Choroid plexus epithelial cell (primary cell): ENCODE measurements at regions not wholly inside any gene's neighbourhood (a gene's known extent, or its start where the extent isn't known, plus 50 kb on each side); places are given as distances from the start of the nearest gene placed in this dataset.

ENCODE experiments used
- DNase-seq: peaks from one replicate; pipeline ENCODE4 v3.0.0-alpha.2; 2010; ENCODE audit warnings: low read depth
- H3K4me3 ChIP-seq: 2 replicates; pipeline ENCODE4 v1.5.1; 2011; ENCODE audit warnings: low read depth, mild to moderate bottlenecking, control low read depth, low read length, moderate library complexity
- TF ChIP-seq, protein P1 (sequence below): conservative IDR thresholded peaks from 2 replicates; pipeline ENCODE4 v1.5.1; 2011; ENCODE audit warnings: low read depth, mild to moderate bottlenecking, control low read depth, inconsistent platforms, low read length, moderate library complexity

DNA sequence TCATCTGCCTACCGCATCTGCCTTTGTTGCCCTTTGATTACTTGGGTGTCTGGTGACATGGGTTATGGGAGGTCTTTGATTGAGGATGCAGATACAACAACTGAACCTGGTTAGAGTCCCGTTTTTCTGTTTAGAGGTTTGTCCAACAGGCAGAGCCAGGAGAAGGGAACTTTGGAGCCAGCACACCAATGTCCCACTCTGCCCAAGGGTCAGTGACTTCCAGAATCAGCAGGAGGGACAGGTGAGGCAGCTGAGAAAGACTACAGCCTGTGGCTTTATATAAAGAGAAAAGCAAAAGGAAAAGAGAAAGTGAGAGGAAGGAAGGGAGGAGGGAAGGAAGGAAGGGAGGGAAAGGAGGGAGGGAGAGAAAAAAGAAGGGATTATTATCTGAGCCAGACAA, 101.5 kb upstream of the ZNF644 start:
- H3K4me3 ChIP-seq, result no peak overlapping the region
- TF ChIP-seq, protein P1, sequence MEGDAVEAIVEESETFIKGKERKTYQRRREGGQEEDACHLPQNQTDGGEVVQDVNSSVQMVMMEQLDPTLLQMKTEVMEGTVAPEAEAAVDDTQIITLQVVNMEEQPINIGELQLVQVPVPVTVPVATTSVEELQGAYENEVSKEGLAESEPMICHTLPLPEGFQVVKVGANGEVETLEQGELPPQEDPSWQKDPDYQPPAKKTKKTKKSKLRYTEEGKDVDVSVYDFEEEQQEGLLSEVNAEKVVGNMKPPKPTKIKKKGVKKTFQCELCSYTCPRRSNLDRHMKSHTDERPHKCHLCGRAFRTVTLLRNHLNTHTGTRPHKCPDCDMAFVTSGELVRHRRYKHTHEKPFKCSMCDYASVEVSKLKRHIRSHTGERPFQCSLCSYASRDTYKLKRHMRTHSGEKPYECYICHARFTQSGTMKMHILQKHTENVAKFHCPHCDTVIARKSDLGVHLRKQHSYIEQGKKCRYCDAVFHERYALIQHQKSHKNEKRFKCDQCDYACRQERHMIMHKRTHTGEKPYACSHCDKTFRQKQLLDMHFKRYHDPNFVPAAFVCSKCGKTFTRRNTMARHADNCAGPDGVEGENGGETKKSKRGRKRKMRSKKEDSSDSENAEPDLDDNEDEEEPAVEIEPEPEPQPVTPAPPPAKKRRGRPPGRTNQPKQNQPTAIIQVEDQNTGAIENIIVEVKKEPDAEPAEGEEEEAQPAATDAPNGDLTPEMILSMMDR, result no peak
- no peak for DNase-seq

DNA sequence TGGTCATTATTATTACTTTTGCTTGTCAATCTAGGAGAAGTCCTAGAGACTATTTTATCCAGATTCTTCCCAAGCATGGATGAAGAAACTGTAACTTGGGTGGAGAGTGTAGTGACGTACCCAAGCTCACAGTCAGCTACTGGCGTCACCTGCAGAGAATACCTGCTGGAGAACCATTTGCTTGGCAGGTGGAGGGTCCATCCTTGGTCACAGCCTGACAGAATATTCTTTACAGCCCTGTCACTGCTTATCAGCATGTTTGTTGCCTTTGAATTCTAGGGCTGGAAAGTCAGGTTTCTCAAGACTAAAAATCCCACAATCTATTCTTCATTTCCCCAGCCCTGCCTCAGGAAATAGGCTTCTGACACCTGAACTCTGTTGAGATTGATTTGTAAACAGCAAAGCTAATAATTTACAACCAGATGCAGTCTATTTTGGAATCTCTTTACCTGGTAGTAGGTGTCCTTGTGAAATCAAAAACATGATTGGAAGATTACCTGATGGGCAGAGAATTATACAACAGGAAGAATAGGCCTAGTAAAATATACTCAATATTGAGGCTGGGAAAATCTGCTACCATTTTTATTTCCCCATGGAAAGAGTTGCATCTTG, 100.4 kb upstream of the ZNF644 start:
- no peak for DNase-seq

DNA sequence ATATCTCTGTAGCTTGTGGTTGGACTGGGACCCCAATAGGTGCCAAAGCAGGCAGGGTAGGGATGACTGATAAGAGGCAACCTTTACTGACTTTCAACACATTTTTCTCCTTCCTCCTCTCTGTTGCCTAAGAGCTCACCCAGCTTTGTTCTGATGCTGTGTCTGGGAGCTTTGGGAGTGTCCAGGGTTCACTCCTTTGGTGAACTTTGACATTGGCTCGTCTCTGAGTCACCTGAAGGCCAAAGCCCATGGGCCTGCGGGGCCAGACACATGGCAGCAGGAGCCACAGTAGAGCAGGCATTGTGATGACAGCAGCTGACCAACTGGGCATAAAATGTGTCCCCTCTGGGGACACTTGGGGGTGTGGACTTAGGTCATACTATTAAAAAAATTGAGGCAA, 99.5 kb upstream of the ZNF644 start:
- TF ChIP-seq, protein P1, result no peak
- no peak overlapping the region for H3K4me3 ChIP-seq
- DNase-seq, result no peak

More for the DNA sequence above, 100.4 kb upstream of the ZNF644 start:
- TF ChIP-seq, protein P1, result no peak
- no peak overlapping the region for H3K4me3 ChIP-seq

GRCh38 chr1:91120936-91121335, 99.1 kb upstream of the ZNF644 start:
- no peak for DNase-seq
- TF ChIP-seq, protein P1, result no peak
- no peak overlapping the region for H3K4me3 ChIP-seq

DNA sequence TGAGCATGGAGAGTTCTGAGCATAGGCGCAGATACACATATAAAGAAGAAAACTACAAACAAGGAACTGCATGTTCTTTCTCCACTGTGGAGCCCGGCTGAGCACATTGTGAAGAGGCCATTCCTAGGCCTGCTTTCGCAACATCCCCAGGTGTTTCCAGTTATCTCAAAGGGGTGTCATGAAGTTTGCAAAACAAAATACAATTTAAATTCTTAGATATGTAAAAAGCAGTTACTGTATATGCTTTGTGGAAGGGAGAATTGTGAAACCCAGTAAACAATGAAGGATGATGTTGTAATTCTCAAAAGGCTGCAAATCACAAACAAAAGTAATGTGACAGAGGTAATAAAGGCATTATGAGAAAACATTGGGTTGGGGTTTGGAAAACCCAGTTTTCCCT, 98.6 kb upstream of the ZNF644 start:
- DNase-seq, result no peak
- no peak overlapping the region for H3K4me3 ChIP-seq
- TF ChIP-seq, protein P1, result no peak

DNA sequence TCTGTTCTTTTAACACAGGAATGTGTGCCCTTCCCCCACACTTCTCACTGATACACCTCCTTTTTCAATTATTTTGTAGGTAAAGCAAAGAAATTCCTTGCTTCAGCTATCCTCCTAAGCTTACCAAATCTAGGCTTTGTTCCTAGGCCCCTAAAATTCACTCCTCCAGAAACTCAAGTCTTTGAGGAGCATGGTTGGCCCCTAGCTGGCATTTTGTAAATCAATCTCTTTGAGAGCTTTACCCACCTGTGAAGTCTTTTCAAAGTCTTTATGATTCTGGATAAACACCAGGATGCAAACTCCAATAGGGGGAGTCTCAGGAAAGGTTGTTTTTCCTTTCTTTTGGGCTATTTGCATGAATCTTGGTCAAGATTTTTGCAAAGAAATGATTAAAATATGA, 82.9 kb upstream of the ZNF644 start:
- TF ChIP-seq, protein P1, result no peak
- DNase-seq, result no peak
- H3K4me3 ChIP-seq, result no peak overlapping the region

DNA sequence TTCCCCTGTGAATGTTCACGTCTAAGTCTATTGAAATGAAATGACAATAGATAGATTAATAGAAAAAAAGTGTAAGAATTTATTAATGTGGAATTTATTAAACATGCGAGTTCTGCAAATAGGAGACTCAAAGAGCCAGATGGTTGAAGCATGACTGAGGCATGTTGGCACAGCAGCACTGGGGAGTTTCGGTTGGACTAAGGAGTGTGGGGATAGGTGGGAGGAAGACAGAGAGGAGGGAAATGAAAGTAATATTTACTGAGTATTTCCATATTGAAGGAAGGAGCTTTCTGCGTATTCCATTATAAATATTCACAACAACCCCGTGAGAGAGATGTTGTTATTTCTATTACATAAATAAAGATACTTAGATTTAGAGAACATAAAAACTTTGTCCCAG, 79.5 kb upstream of the ZNF644 start:
- H3K4me3 ChIP-seq, result no peak overlapping the region
- TF ChIP-seq, protein P1, result no peak
- DNase-seq, result no peak
